OCI-LY1 (cell line): ENCODE measurements at regions not wholly inside any gene's neighbourhood (a gene's known extent, or its start where the extent isn't known, plus 50 kb on each side); places are given as distances from the start of the nearest gene placed in this dataset.

Source experiments
- H2AFZ ChIP-seq: fragments of 200-600 bp; sonication (generic), shearing (Covaris generic); 2 replicates; pipeline ENCODE4 v1.6.0; 2014; ENCODE audit warnings: antibody characterized with exemption, mild to moderate bottlenecking, low read length
- H3F3A ChIP-seq: fragments of 200-600 bp; sonication (generic), shearing (Covaris generic); 2 replicates; pipeline ENCODE4 v1.6.0; 2014; ENCODE audit warnings: mild to moderate bottlenecking, antibody characterized with exemption, low read length, moderate library complexity; ENCODE audit not compliant: insufficient read depth
- H3K27ac ChIP-seq: fragments of 200-600 bp; sonication (generic); 2 replicates; pipeline ENCODE4 v1.5.1; 2014; ENCODE audit warnings: low read length, mixed run types, mild to moderate bottlenecking, low read depth; ENCODE audit not compliant: poor library complexity, severe bottlenecking
- H3K27me3 ChIP-seq: fragments of 200-600 bp; sonication (generic); 2 replicates; pipeline ENCODE4 v1.6.0; 2014; ENCODE audit warnings: antibody characterized with exemption, mild to moderate bottlenecking, low read length, moderate library complexity; ENCODE audit not compliant: insufficient read depth
- H3K36me3 ChIP-seq: fragments of 200-600 bp; sonication (generic); 2 replicates; pipeline ENCODE4 v1.6.1; 2014; ENCODE audit warnings: mild to moderate bottlenecking, antibody characterized with exemption, low read length, moderate library complexity, mixed read lengths; ENCODE audit not compliant: insufficient read depth
- H3K4me1 ChIP-seq: fragments of 200-600 bp; sonication (generic); 2 replicates; pipeline ENCODE4 v1.5.1; 2014; ENCODE audit warnings: mild to moderate bottlenecking, low read length, moderate library complexity; ENCODE audit not compliant: insufficient read depth, severe bottlenecking
- H3K4me2 ChIP-seq: fragments of 200-600 bp; sonication (generic), shearing (Covaris generic); 2 replicates; pipeline ENCODE4 v1.6.1; 2014; ENCODE audit warnings: low read length
- H3K4me3 ChIP-seq: fragments of 200-600 bp; sonication (generic); 2 replicates; pipeline ENCODE4 v1.5.1; 2014; ENCODE audit warnings: low read length, low read depth, mild to moderate bottlenecking, mixed read lengths; ENCODE audit not compliant: poor library complexity, severe bottlenecking
- H3K79me2 ChIP-seq: fragments of 200-600 bp; shearing (Covaris generic); 2 replicates; pipeline ENCODE4 v1.6.1; 2016; ENCODE audit warnings: mixed run types, low read length, mixed read lengths; ENCODE audit not compliant: insufficient read depth
- H3K9ac ChIP-seq: fragments of 200-600 bp; sonication (generic), shearing (Covaris generic); 2 replicates; pipeline ENCODE4 v1.6.1; 2014; ENCODE audit warnings: mild to moderate bottlenecking, low read length, mixed read lengths
- H3K9me2 ChIP-seq: fragments of 200-600 bp; sonication (generic), shearing (Covaris generic); 2 replicates; pipeline ENCODE4 v1.6.1; 2014; ENCODE audit warnings: low read depth, mild to moderate bottlenecking, low read length, mixed read lengths
- H3K9me3 ChIP-seq: fragments of 200-600 bp; shearing (Covaris generic); 2 replicates; pipeline ENCODE4 v1.6.1; 2014; ENCODE audit warnings: low read length, mixed read lengths
- H4K20me1 ChIP-seq: fragments of 200-600 bp; sonication (generic), shearing (Covaris generic); 2 replicates; pipeline ENCODE4 v1.6.0; 2016; ENCODE audit warnings: mild to moderate bottlenecking, low read length; ENCODE audit not compliant: insufficient read depth
- EZH2 ChIP-seq: fragments of 200-600 bp; sonication (generic), shearing (Covaris generic); IDR thresholded peaks from 2 replicates; pipeline ENCODE4 v1.8.0; 2017; ENCODE audit warnings: borderline replicate concordance, mixed run types, mild to moderate bottlenecking, antibody characterized with exemption, low read length, moderate library complexity, mixed read lengths
- TF ChIP-seq, protein P1 (sequence below): fragments of 200-600 bp; sonication (generic), shearing (Covaris generic); IDR thresholded peaks from 2 replicates; pipeline ENCODE4 v1.5.1; 2017; ENCODE audit warnings: mild to moderate bottlenecking, antibody characterized with exemption, low read length, moderate library complexity, mixed read lengths

- TF ChIP-seq EZH2, result no peak
- TF ChIP-seq, protein P1, sequence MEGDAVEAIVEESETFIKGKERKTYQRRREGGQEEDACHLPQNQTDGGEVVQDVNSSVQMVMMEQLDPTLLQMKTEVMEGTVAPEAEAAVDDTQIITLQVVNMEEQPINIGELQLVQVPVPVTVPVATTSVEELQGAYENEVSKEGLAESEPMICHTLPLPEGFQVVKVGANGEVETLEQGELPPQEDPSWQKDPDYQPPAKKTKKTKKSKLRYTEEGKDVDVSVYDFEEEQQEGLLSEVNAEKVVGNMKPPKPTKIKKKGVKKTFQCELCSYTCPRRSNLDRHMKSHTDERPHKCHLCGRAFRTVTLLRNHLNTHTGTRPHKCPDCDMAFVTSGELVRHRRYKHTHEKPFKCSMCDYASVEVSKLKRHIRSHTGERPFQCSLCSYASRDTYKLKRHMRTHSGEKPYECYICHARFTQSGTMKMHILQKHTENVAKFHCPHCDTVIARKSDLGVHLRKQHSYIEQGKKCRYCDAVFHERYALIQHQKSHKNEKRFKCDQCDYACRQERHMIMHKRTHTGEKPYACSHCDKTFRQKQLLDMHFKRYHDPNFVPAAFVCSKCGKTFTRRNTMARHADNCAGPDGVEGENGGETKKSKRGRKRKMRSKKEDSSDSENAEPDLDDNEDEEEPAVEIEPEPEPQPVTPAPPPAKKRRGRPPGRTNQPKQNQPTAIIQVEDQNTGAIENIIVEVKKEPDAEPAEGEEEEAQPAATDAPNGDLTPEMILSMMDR, result no peak
- Histone ChIP-seq H3K4me2 (no peak overlapping the region), H3K27me3 (no peaks in the 10 kb centered on the region), H3K9me3 (no peaks in the 10 kb centered on the region), H3K36me3 (no peaks in the 10 kb centered on the region), H3K79me2 (no peaks in the 10 kb centered on the region), H3K27ac (no peak overlapping the region), H3K4me1 (no peaks in the 10 kb centered on the region), H3K9ac (no peak overlapping the region), H3K4me3 (no peak overlapping the region), H2AFZ (no peak overlapping the region), H3F3A (no peaks in the 10 kb centered on the region), H4K20me1 (no peaks in the 10 kb centered on the region), H3K9me2 (no peaks in the 10 kb centered on the region)
These were observed 338.1 kb upstream of the MSX2 start for GRCh38 chr5:174386306-174386705.

GRCh38 chr5:174386846-174387245 is 337.5 kb upstream of the MSX2 start:
- TF ChIP-seq, protein P1, result no peak
- no peak for TF ChIP-seq EZH2

DNA sequence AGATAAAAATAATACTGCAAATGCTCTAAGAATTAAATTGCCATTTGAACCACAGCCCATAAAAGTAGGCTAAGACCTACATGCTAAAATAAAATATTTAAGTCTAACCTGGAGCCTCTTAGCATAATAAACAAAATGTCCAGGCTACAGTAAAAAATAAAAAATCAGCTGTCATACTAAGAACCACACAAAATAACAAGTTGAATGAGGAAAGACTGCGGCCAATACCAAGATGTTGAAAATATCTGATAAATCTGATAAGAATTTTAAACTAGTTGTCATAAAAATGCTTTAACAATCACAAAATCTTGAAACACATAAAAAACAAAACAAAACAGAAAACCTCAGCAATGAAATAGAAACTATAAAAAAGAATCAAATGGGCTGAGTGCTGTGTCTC is 336.9 kb upstream of the MSX2 start:
- TF ChIP-seq EZH2, result no peak
- TF ChIP-seq, protein P1, result no peak
- no peak overlapping the region for H3K9ac ChIP-seq
- no peaks in the 10 kb centered on the region for H3K79me2 ChIP-seq
- no peaks in the 10 kb centered on the region for H3F3A ChIP-seq
- no peaks in the 10 kb centered on the region for H4K20me1 ChIP-seq
- no peaks in the 10 kb centered on the region for H3K4me1 ChIP-seq
- no peaks in the 10 kb centered on the region for H3K9me3 ChIP-seq
- no peaks in the 10 kb centered on the region for H3K9me2 ChIP-seq
- no peaks in the 10 kb centered on the region for H3K36me3 ChIP-seq
- H3K4me2 ChIP-seq, result no peak overlapping the region
- no peaks in the 10 kb centered on the region for H3K27me3 ChIP-seq
- no peak overlapping the region for H2AFZ ChIP-seq
- no peak overlapping the region for H3K27ac ChIP-seq
- no peak overlapping the region for H3K4me3 ChIP-seq

More at GRCh38 chr5:174386846-174387245, 337.5 kb upstream of the MSX2 start:
- no peaks in the 10 kb centered on the region for H3K27me3 ChIP-seq
- H3F3A ChIP-seq, result no peaks in the 10 kb centered on the region
- H3K9me2 ChIP-seq, result no peaks in the 10 kb centered on the region
- H3K9ac ChIP-seq, result no peak overlapping the region
- no peaks in the 10 kb centered on the region for H3K9me3 ChIP-seq
- H2AFZ ChIP-seq, result no peak overlapping the region
- no peak overlapping the region for H3K4me2 ChIP-seq
- H3K79me2 ChIP-seq, result no peaks in the 10 kb centered on the region
- H3K4me1 ChIP-seq, result no peaks in the 10 kb centered on the region
- H3K4me3 ChIP-seq, result no peak overlapping the region
- H4K20me1 ChIP-seq, result no peaks in the 10 kb centered on the region
- H3K36me3 ChIP-seq, result no peaks in the 10 kb centered on the region
- H3K27ac ChIP-seq, result no peak overlapping the region
